GM18873 (cell line): ENCODE measurements at regions not wholly inside any gene's neighbourhood (a gene's known extent, or its start where the extent isn't known, plus 50 kb on each side); places are given as distances from the start of the nearest gene placed in this dataset.

Experiments used
- ATAC-seq: cut with Tn5 transposase; IDR thresholded peaks from one replicate; pipeline ENCODE4 v1.9.1; 2021; ENCODE audit warnings: mild to moderate bottlenecking, moderate library complexity, moderate number of reproducible peaks; ENCODE audit not compliant: unreplicated experiment, low FRiP score

GRCh38 chr3:152051501-152052404 lies 178.3 kb downstream of the SUCNR1 start:
- no peak for ATAC-seq

- ATAC-seq = no peak
Observed at GRCh38 chr3:152053866-152054265, 180.4 kb downstream of the SUCNR1 start.

GRCh38 chr3:152054315-152054714 lies 180.9 kb downstream of the SUCNR1 start:
- ATAC-seq = no peak

- no peak for ATAC-seq
Observed at GRCh38 chr3:152056073-152056472, 182.6 kb downstream of the SUCNR1 start.

GRCh38 chr3:152056481-152056880 lies 183.0 kb downstream of the SUCNR1 start:
- no peak for ATAC-seq

GRCh38 chr3:152056987-152057386 lies 183.5 kb downstream of the SUCNR1 start:
- ATAC-seq = no peak

GRCh38 chr3:152058856-152059255 lies 185.4 kb downstream of the SUCNR1 start:
- ATAC-seq = no peak

- no peak for ATAC-seq
Observed at GRCh38 chr3:152060701-152061100, 187.3 kb downstream of the SUCNR1 start.

- ATAC-seq = no peak
Observed at GRCh38 chr3:152061296-152061695, 187.9 kb downstream of the SUCNR1 start.

GRCh38 chr3:152069871-152070270 lies 196.4 kb downstream of the SUCNR1 start:
- no peak for ATAC-seq

- ATAC-seq = no peak
Observed at GRCh38 chr3:152071315-152071714, 197.4 kb upstream of the MBNL1 start.

- ATAC-seq = no peak
Observed at GRCh38 chr3:152071924-152072323, 196.8 kb upstream of the MBNL1 start.

- no peak for ATAC-seq
Observed at GRCh38 chr3:152073267-152073666, 195.5 kb upstream of the MBNL1 start.

GRCh38 chr3:152076148-152076547 lies 192.6 kb upstream of the MBNL1 start:
- no peak for ATAC-seq

GRCh38 chr3:152079980-152080379 lies 188.7 kb upstream of the MBNL1 start:
- ATAC-seq = no peak

- ATAC-seq = no peak
Observed at GRCh38 chr3:152083135-152083534, 185.6 kb upstream of the MBNL1 start.

GRCh38 chr3:152084441-152085158 lies 184.1 kb upstream of the MBNL1 start:
- ATAC-seq = no peak

- ATAC-seq = no peak
Observed at GRCh38 chr3:152087153-152087552, 181.6 kb upstream of the MBNL1 start.

GRCh38 chr3:152089528-152089927 lies 179.2 kb upstream of the MBNL1 start:
- ATAC-seq = no peak

- ATAC-seq = no peak
Observed at GRCh38 chr3:152091725-152092124, 177.0 kb upstream of the MBNL1 start.

- ATAC-seq = no peak
Observed at GRCh38 chr3:152093901-152094300, 174.8 kb upstream of the MBNL1 start.

- ATAC-seq = no peak
Observed at GRCh38 chr3:152094406-152094805, 174.3 kb upstream of the MBNL1 start.
